WTC11 (cell line): ENCODE measurements at regions not wholly inside any gene's neighbourhood (a gene's known extent, or its start where the extent isn't known, plus 50 kb on each side); places are given as distances from the start of the nearest gene placed in this dataset.

Experiments used
- CREB1 ChIP-seq: sonication (generic); formaldehyde crosslinking; IDR thresholded peaks from 2 replicates; pipeline ENCODE4 v1.8.0; 2023; ENCODE audit warnings: mild to moderate bottlenecking, missing genetic modification reagents
- CTCF ChIP-seq: fragments of 200-600 bp; IDR thresholded peaks from 2 replicates; pipeline ENCODE4 v1.8.0; 2022; ENCODE audit warnings: antibody characterized with exemption
- FOXP1 ChIP-seq: sonication (generic); formaldehyde crosslinking; IDR thresholded peaks from 2 replicates; pipeline ENCODE4 v1.8.0; 2022; ENCODE audit warnings: missing genetic modification reagents, mild to moderate bottlenecking, moderate library complexity, borderline replicate concordance
- IRF1 ChIP-seq: sonication (generic); formaldehyde crosslinking; IDR thresholded peaks from 2 replicates; pipeline ENCODE4 v1.8.0; 2023; ENCODE audit warnings: missing genetic modification reagents
- MAX ChIP-seq: sonication (generic); formaldehyde crosslinking; IDR thresholded peaks from 2 replicates; pipeline ENCODE4 v1.8.0; 2022; ENCODE audit warnings: mild to moderate bottlenecking, missing genetic modification reagents
- MXD4 ChIP-seq: fragments of 250-450 bp; sonication (Bioruptor Pico); IDR thresholded peaks from 2 replicates; pipeline ENCODE4 v1.8.0; 2021; ENCODE audit warnings: mild to moderate bottlenecking, moderate library complexity, borderline replicate concordance
- NR3C1 ChIP-seq: sonication (generic); formaldehyde crosslinking; conservative IDR thresholded peaks from 2 replicates; pipeline ENCODE4 v1.8.1; 2023; ENCODE audit warnings: low read depth, mild to moderate bottlenecking, missing genetic modification reagents
- STAT6 ChIP-seq: sonication (generic); formaldehyde crosslinking; conservative IDR thresholded peaks from 2 replicates; pipeline ENCODE4 v1.8.1; 2023; ENCODE audit warnings: mild to moderate bottlenecking, low read depth, missing genetic modification reagents, moderate library complexity
- TP53 ChIP-seq: sonication (generic); formaldehyde crosslinking; IDR thresholded peaks from 2 replicates; pipeline ENCODE4 v1.8.1; 2023; ENCODE audit warnings: mild to moderate bottlenecking, missing genetic modification reagents

GRCh38 chr5:120761986-120762385 is 297.9 kb downstream of the PRR16 start:
- no peak for TF ChIP-seq TP53 (CRISPR knock-in tag)
- TF ChIP-seq STAT6, result no peak
- no peak for TF ChIP-seq MXD4 (CRISPR knock-in tag)
- no peak for TF ChIP-seq MAX (CRISPR knock-in tag)
- no peak for TF ChIP-seq FOXP1 (CRISPR knock-in tag)
- TF ChIP-seq CTCF, result no peak
- no peak for TF ChIP-seq NR3C1 (CRISPR knock-in tag)
- TF ChIP-seq IRF1 (CRISPR knock-in tag), result no peak
- TF ChIP-seq CREB1, result no peak
